ENCODE measurements at regions not wholly inside any gene's neighbourhood (a gene's known extent, or its start where the extent isn't known, plus 50 kb on each side); places are given as distances from the start of the nearest gene placed in this dataset.

- Mint-ChIP-seq H3K27ac (ENCODE audit: unreplicated experiment) (no peak overlapping the region), H3K36me3 (ENCODE audit: low read depth) (no peaks in the 10 kb centered on the region), H3K9me3 (no peaks in the 10 kb centered on the region), H3K4me3 (no peak overlapping the region), H3K27me3 (ENCODE audit: low read depth) (peaks cover 19% of the 10 kb centered on the region), H3K4me1 (peaks cover 4% of the 10 kb centered on the region)
- no peak for TF ChIP-seq CTCF (conservative IDR thresholded peaks at IDR 0.05)
- no peak for DNase-seq (ENCODE audit: low read depth, low spot score)
These were observed 81.3 kb upstream of the EPB41L3 start for GRCh38 chr18:5625076-5625475.

GRCh38 chr18:5622905-5623304, 79.1 kb upstream of the EPB41L3 start:
- Mint-ChIP-seq H3K4me3 (no peak overlapping the region), H3K4me1 (peaks cover 11% of the 10 kb centered on the region), H3K36me3 (ENCODE audit: low read depth) (no peaks in the 10 kb centered on the region), H3K9me3 (no peaks in the 10 kb centered on the region), H3K27ac (ENCODE audit: unreplicated experiment) (no peak overlapping the region), H3K27me3 (ENCODE audit: low read depth) (peaks cover 11% of the 10 kb centered on the region)
- no peak for DNase-seq (ENCODE audit: low read depth, low spot score)
- no peak for TF ChIP-seq CTCF (conservative IDR thresholded peaks at IDR 0.05)

GRCh38 chr18:5620289-5620688, 76.5 kb upstream of the EPB41L3 start:
- no peak overlapping the region for H3K4me3 Mint-ChIP-seq
- H3K4me1 Mint-ChIP-seq, result peaks cover 11% of the 10 kb centered on the region
- H3K9me3 Mint-ChIP-seq, result no peaks in the 10 kb centered on the region
- no peak overlapping the region for H3K27ac Mint-ChIP-seq (ENCODE audit: unreplicated experiment)
- TF ChIP-seq CTCF (conservative IDR thresholded peaks at IDR 0.05), result no peak
- H3K27me3 Mint-ChIP-seq (ENCODE audit: low read depth), result peaks cover 6% of the 10 kb centered on the region
- no peaks in the 10 kb centered on the region for H3K36me3 Mint-ChIP-seq (ENCODE audit: low read depth)
- no peak for DNase-seq (ENCODE audit: low read depth, low spot score)

- Mint-ChIP-seq H3K9me3 (no peaks in the 10 kb centered on the region), H3K27ac (ENCODE audit: unreplicated experiment) (no peak overlapping the region), H3K4me1 (peaks cover 11% of the 10 kb centered on the region), H3K36me3 (ENCODE audit: low read depth) (no peaks in the 10 kb centered on the region), H3K27me3 (ENCODE audit: low read depth) (peaks cover 6% of the 10 kb centered on the region), H3K4me3 (no peak overlapping the region)
- no peak for DNase-seq (ENCODE audit: low read depth, low spot score)
- no peak for TF ChIP-seq CTCF (conservative IDR thresholded peaks at IDR 0.05)
These were observed 75.6 kb upstream of the EPB41L3 start for GRCh38 chr18:5619376-5619775.

- H3K4me1 Mint-ChIP-seq, result peaks cover 11% of the 10 kb centered on the region
- no peak overlapping the region for H3K4me3 Mint-ChIP-seq
- no peak for DNase-seq (ENCODE audit: low read depth, low spot score)
- no peak overlapping the region for H3K27ac Mint-ChIP-seq (ENCODE audit: unreplicated experiment)
- no peak for TF ChIP-seq CTCF (conservative IDR thresholded peaks at IDR 0.05)
- H3K27me3 Mint-ChIP-seq (ENCODE audit: low read depth), result peaks cover 3% of the 10 kb centered on the region
- H3K9me3 Mint-ChIP-seq, result no peaks in the 10 kb centered on the region
- no peaks in the 10 kb centered on the region for H3K36me3 Mint-ChIP-seq (ENCODE audit: low read depth)
These were observed 74.4 kb upstream of the EPB41L3 start for GRCh38 chr18:5618047-5618688.
